ENCODE measurements at regions not wholly inside any gene's neighbourhood (a gene's known extent, or its start where the extent isn't known, plus 50 kb on each side); places are given as distances from the start of the nearest gene placed in this dataset.

- H3K4me3 ChIP-seq (ENCODE audit: low read depth, low read length): no peak overlapping the region
- H3K27me3 ChIP-seq: no peaks in the 10 kb centered on the region
- no peaks in the 10 kb centered on the region for H3K4me1 ChIP-seq
- DNase-seq: no peak
- no peaks in the 10 kb centered on the region for H3K36me3 ChIP-seq
- H3K9me3 ChIP-seq: no peaks in the 10 kb centered on the region
- TF ChIP-seq CTCF (IDR thresholded peaks at IDR 0.05; ENCODE audit: low read depth, low read length): no peak
Observed at GRCh38 chr4:24226667-24227066, 336.8 kb upstream of the PPARGC1A start.

DNA sequence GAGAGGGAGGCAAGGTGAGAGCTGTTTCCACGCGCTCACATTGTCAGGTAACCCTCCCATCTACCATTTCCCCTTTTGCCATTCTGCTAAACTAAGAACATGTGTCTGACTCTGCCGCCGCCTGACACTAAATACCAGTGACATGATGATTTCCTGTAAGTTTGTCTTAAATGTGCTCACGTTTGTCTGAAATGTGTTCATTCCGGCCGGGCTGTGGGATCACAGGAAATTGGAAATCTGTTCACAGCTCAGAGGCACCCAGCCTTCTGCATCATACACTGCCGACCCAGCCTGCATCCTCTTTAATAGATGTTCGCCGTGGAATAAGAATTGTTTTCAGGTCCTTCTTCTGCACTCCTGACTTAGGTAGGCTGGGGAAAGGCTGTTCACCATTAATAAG is 336.2 kb upstream of the PPARGC1A start:
- TF ChIP-seq CTCF (IDR thresholded peaks at IDR 0.05; ENCODE audit: low read depth, low read length): no peak
- DNase-seq: no peak
- Histone ChIP-seq H3K4me3 (ENCODE audit: low read depth, low read length) (no peak overlapping the region), H3K36me3 (no peaks in the 10 kb centered on the region), H3K27me3 (no peaks in the 10 kb centered on the region), H3K4me1 (no peaks in the 10 kb centered on the region), H3K9me3 (no peaks in the 10 kb centered on the region)

DNA sequence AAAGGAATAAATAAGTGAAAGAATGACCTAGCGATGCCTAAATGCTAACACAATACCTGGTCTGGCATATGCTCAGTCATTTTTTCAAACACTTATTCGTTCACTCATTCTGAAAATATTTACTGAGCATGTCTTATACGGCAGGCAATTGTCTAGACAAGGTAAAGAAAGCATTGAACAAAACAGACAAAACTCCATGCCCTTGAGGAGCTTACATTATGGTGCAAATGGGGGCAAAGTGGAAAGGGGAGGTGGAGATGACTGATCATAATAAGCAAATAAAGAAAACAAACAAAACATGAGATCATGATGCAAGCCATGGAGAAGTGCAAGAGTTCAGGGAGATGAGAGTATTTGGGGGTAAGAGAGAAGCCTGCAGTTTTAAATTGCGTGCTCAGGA is 334.6 kb upstream of the PPARGC1A start:
- Histone ChIP-seq H3K27me3 (no peaks in the 10 kb centered on the region), H3K36me3 (no peaks in the 10 kb centered on the region), H3K4me3 (ENCODE audit: low read depth, low read length) (no peak overlapping the region), H3K9me3 (no peaks in the 10 kb centered on the region), H3K4me1 (no peaks in the 10 kb centered on the region)
- no peak for DNase-seq
- TF ChIP-seq CTCF (IDR thresholded peaks at IDR 0.05; ENCODE audit: low read depth, low read length): no peak

GRCh38 chr4:24219209-24219608 is 329.4 kb upstream of the PPARGC1A start:
- DNase-seq: no peak
- Histone ChIP-seq H3K4me1 (no peaks in the 10 kb centered on the region), H3K4me3 (ENCODE audit: low read depth, low read length) (no peak overlapping the region), H3K9me3 (no peaks in the 10 kb centered on the region), H3K27me3 (no peaks in the 10 kb centered on the region), H3K36me3 (no peaks in the 10 kb centered on the region)
- no peak for TF ChIP-seq CTCF (IDR thresholded peaks at IDR 0.05; ENCODE audit: low read depth, low read length)

GRCh38 chr4:24218566-24218965 is 328.7 kb upstream of the PPARGC1A start:
- no peak for DNase-seq

DNA sequence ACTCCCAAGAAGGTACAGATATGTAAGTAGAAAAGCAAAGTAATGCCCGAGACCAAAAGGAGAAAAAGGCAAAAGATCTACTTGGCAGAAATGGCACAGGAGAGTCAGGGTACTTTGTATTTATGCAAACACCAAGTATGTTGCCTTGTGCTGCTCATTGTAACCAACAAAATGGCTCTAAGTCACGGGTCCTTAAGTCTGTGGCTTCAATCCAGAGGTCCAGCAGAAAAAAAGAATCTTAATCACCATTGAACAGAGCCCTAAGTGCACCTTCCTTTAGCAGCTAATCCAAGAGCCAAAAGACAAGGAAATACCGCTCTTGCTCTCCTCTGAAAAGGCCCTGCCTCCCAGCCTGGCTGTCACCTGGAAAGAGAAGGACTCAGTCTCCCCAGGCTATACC is 324.9 kb upstream of the PPARGC1A start:
- TF ChIP-seq CTCF (IDR thresholded peaks at IDR 0.05; ENCODE audit: low read depth, low read length): no peak
- H3K9me3 ChIP-seq: no peaks in the 10 kb centered on the region
- no peaks in the 10 kb centered on the region for H3K36me3 ChIP-seq
- H3K4me3 ChIP-seq (ENCODE audit: low read depth, low read length): no peak overlapping the region
- H3K27me3 ChIP-seq: no peaks in the 10 kb centered on the region
- H3K4me1 ChIP-seq: no peaks in the 10 kb centered on the region
- no peak for DNase-seq

More at GRCh38 chr4:24218566-24218965, 328.7 kb upstream of the PPARGC1A start:
- no peak for TF ChIP-seq CTCF (IDR thresholded peaks at IDR 0.05; ENCODE audit: low read depth, low read length)
- H3K4me1 ChIP-seq: no peaks in the 10 kb centered on the region
- H3K27me3 ChIP-seq: no peaks in the 10 kb centered on the region
- no peak overlapping the region for H3K4me3 ChIP-seq (ENCODE audit: low read depth, low read length)
- H3K9me3 ChIP-seq: no peaks in the 10 kb centered on the region
- H3K36me3 ChIP-seq: no peaks in the 10 kb centered on the region

All from BE2C (cell line).